Panc1 (cell line): ENCODE measurements at regions not wholly inside any gene's neighbourhood (a gene's known extent, or its start where the extent isn't known, plus 50 kb on each side); places are given as distances from the start of the nearest gene placed in this dataset.

Experiments used
- ATAC-seq: fragments of 200-7000 bp; cut with Tn5 transposase; 2 replicates; pipeline ENCODE4 v1.9.1; 2020; ENCODE audit warnings: mild to moderate bottlenecking, moderate library complexity
- BruUV-seq: library from RNA; stranded (reverse); fragments of 400-500 nt; replicated peaks from 2 replicates; lab custom pipeline; 2021; lab: Mats Ljungman, UMichigan
- CTCF ChIA-PET: fragments of 300-600 bp; sonication (Branson Sonifier 250); formaldehyde crosslinking; loops from one replicate; lab custom pipeline; 2022; ENCODE audit warnings: antibody characterized with exemption; lab: Charles Lee
- POLR2A ChIA-PET: fragments of 300-600 bp; sonication (Branson Sonifier 250); formaldehyde crosslinking; loops from one replicate; lab custom pipeline; 2022; ENCODE audit warnings: antibody characterized with exemption; lab: Charles Lee
- DNase-seq: peaks from one replicate; pipeline ENCODE4 v3.0.0-alpha.2; 2010; ENCODE audit warnings: low read depth, low spot score
- H3K27ac ChIP-seq: 2 replicates; pipeline ENCODE4 v1.5.1; 2011; ENCODE audit warnings: mild to moderate bottlenecking, low read length, inconsistent platforms
- H3K27me3 ChIP-seq: fragments of 200-500 bp; sonication (Bioruptor generic); 2 replicates; pipeline ENCODE4 v1.6.0; 2014; ENCODE audit warnings: low read length, inconsistent platforms; ENCODE audit not compliant: control insufficient read depth, insufficient read depth
- H3K36me3 ChIP-seq: fragments of 200-500 bp; sonication (Bioruptor generic); 2 replicates; pipeline ENCODE4 v1.5.1; 2014; ENCODE audit warnings: inconsistent platforms, mild to moderate bottlenecking, low read length, moderate library complexity; ENCODE audit not compliant: control insufficient read depth, insufficient read depth
- H3K4me1 ChIP-seq: 2 replicates; pipeline ENCODE4 v1.5.1; 2011; ENCODE audit warnings: inconsistent platforms, mild to moderate bottlenecking, low read length, moderate library complexity; ENCODE audit not compliant: control insufficient read depth, insufficient read depth
- H3K4me3 ChIP-seq, 2 experiments: 2 replicates each; pipeline ENCODE4 v1.5.1; 2011 to 2012; ENCODE audit warnings: low read depth in 2 of 2, low read length in 2 of 2, mild to moderate bottlenecking in 2 of 2, inconsistent platforms in 1 of 2, moderate library complexity in 1 of 2
- H3K9me3 ChIP-seq: fragments of 200-500 bp; sonication (Bioruptor generic); 2 replicates; pipeline ENCODE4 v1.5.1; 2014; ENCODE audit warnings: low read depth, mild to moderate bottlenecking, inconsistent platforms, low read length, moderate library complexity; ENCODE audit not compliant: control insufficient read depth, insufficient read depth
- POLR2AphosphoS5 ChIP-seq: IDR thresholded peaks from 2 replicates; pipeline ENCODE4 v1.6.1; 2012; ENCODE audit warnings: mild to moderate bottlenecking, low read depth, low read length, moderate library complexity
- REST ChIP-seq, 2 experiments: IDR thresholded peaks; 2 replicates each; pipeline ENCODE4 v1.6.1; 2011 to 2012; ENCODE audit warnings: low read depth in 2 of 2, control low read depth in 1 of 2, low read length in 1 of 2, mild to moderate bottlenecking in 1 of 2, moderate library complexity in 1 of 2; ENCODE audit not compliant: insufficient read depth in 1 of 2
- SIN3A ChIP-seq: IDR thresholded peaks from 2 replicates; pipeline ENCODE4 v1.6.1; 2012; ENCODE audit warnings: low read depth, mild to moderate bottlenecking, low read length, moderate library complexity, borderline replicate concordance; ENCODE audit not compliant: insufficient read depth
- TCF7L2 ChIP-seq: IDR thresholded peaks from 2 replicates; pipeline ENCODE4 v1.6.1; 2011; ENCODE audit warnings: mild to moderate bottlenecking, low read depth, low read length, inconsistent platforms
- in situ Hi-C: cut with HindIII; loops from 2 replicates; pipeline ENCODE4 v1.10.0; 2016; ENCODE audit warnings: low sequenced_read_pairs, low pct_unique_long_range_greater_than_20kb
- intact Hi-C: fragments of 100-400 bp; cut with micrococcal nuclease; formaldehyde crosslinking; loops from one replicate; pipeline ENCODE4 v1.10.0; 2022; ENCODE audit not compliant: unreplicated experiment
- TF ChIP-seq, protein P1 (sequence below): fragments of 450-650 bp; IDR thresholded peaks from 2 replicates; pipeline ENCODE4 v1.5.1; 2017; ENCODE audit warnings: mild to moderate bottlenecking

DNA sequence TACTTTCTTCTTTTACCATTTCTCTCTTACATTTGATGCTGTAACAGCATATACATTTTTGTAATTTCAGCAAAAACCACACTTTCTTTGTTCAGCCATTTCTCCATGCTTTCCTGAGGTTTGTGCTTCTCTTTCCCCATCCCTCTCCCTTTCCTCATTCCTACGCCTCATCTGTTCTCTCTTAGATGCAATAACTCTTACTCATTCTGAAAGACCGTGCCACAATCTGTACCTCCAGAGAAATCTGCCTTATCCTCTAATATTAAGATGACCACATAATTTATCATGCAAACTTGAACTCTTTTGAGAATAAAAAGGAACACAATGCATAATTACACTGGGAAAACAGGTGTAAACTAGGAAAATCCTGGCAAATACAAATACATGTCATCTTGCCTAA is 588.9 kb downstream of the JRKL start:
- no peak for ATAC-seq
- BruUV-seq = no TSS peak
- Histone ChIP-seq H3K27ac (no peak overlapping the region), H3K9me3 (peaks cover 5% of the 10 kb centered on the region; the same call in 1 of the 2 replicates), H3K4me1 (no peaks in the 10 kb centered on the region), H3K36me3 (no peaks in the 10 kb centered on the region), H3K4me3 (no peak overlapping the region), H3K27me3 (no peaks in the 10 kb centered on the region)
- ChIA-PET POLR2A (no interaction called here), CTCF (no interaction called here)
- intact Hi-C loops = loop anchor here (10.0 kb wide), 1 partner anchor 514 kb away; no protein-coding TSS in a partner anchor
- TF ChIP-seq TCF7L2 = no peak
- TF ChIP-seq, protein P1, sequence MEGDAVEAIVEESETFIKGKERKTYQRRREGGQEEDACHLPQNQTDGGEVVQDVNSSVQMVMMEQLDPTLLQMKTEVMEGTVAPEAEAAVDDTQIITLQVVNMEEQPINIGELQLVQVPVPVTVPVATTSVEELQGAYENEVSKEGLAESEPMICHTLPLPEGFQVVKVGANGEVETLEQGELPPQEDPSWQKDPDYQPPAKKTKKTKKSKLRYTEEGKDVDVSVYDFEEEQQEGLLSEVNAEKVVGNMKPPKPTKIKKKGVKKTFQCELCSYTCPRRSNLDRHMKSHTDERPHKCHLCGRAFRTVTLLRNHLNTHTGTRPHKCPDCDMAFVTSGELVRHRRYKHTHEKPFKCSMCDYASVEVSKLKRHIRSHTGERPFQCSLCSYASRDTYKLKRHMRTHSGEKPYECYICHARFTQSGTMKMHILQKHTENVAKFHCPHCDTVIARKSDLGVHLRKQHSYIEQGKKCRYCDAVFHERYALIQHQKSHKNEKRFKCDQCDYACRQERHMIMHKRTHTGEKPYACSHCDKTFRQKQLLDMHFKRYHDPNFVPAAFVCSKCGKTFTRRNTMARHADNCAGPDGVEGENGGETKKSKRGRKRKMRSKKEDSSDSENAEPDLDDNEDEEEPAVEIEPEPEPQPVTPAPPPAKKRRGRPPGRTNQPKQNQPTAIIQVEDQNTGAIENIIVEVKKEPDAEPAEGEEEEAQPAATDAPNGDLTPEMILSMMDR = no peak
- no peak for TF ChIP-seq POLR2AphosphoS5
- no peak for TF ChIP-seq REST (IDR thresholded peaks at IDR 0.05; ENCODE audit: insufficient read depth in 1 of 2, low read depth in 2 of 2, low read length in 1 of 2)
- no peak for TF ChIP-seq SIN3A
- in situ Hi-C loops = no loop called here
- no peak for DNase-seq

- DNase-seq = no peak
- intact Hi-C loops = no loop called here
Measured at GRCh38 chr11:96986516-96986915, 596.7 kb downstream of the JRKL start.

More at GRCh38 chr11:96986516-96986915, 596.7 kb downstream of the JRKL start:
- no peaks in the 10 kb centered on the region for H3K4me1 ChIP-seq
- ChIA-PET POLR2A (no interaction called here), CTCF (no interaction called here)
- no peak for ATAC-seq
- in situ Hi-C loops = no loop called here
- H3K9me3 ChIP-seq = no peaks in the 10 kb centered on the region
- no peak overlapping the region for H3K27ac ChIP-seq
- H3K36me3 ChIP-seq = no peaks in the 10 kb centered on the region
- H3K27me3 ChIP-seq = no peaks in the 10 kb centered on the region
- TF ChIP-seq SIN3A = no peak
- TF ChIP-seq POLR2AphosphoS5 = no peak
- no peak for TF ChIP-seq REST (IDR thresholded peaks at IDR 0.05; ENCODE audit: insufficient read depth in 1 of 2, low read depth in 2 of 2, low read length in 1 of 2)
- TF ChIP-seq, protein P1 = no peak
- TF ChIP-seq TCF7L2 = no peak
- BruUV-seq = no TSS peak
- H3K4me3 ChIP-seq = no peak overlapping the region
